ENCODE measurements at regions not wholly inside any gene's neighbourhood (a gene's known extent, or its start where the extent isn't known, plus 50 kb on each side); places are given as distances from the start of the nearest gene placed in this dataset.

- 77 to 81% methylated on average over 6 of the region's 6 CpGs for WGBS, 2 experiments (ENCODE audit: low coverage in 1 of 2, low lambda C conversion rate in 2 of 2, missing lambda C conversion rate in 2 of 2)
- no peak for TF ChIP-seq EZH2 (IDR thresholded peaks at IDR 0.05; ENCODE audit: insufficient read depth, poor library complexity, severe bottlenecking)
- Histone ChIP-seq H3K9me2 (ENCODE audit: insufficient read depth) (no peaks in the 10 kb centered on the region), H3K4me2 (ENCODE audit: unreplicated experiment) (no peak overlapping the region), H3K9me3 (ENCODE audit: low read depth) (no peaks in the 10 kb centered on the region), H3K36me3 (ENCODE audit: low read depth) (no peaks in the 10 kb centered on the region), H2AFZ (no peak overlapping the region), H3K4me3 (no peak overlapping the region), H3F3A (ENCODE audit: insufficient read depth) (no peaks in the 10 kb centered on the region), H3K27me3 (replicated peaks; ENCODE audit: insufficient read depth) (no peaks in the 10 kb centered on the region), H3K9ac (no peak overlapping the region), H3K4me1 (ENCODE audit: insufficient read depth) (no peaks in the 10 kb centered on the region), H4K20me1 (ENCODE audit: insufficient read depth) (no peaks in the 10 kb centered on the region), H3K79me2 (ENCODE audit: insufficient read depth) (no peaks in the 10 kb centered on the region), H3K27ac (no peak overlapping the region)
- in situ Hi-C loops (cut with MboI) = no loop called here
- no peak for DNase-seq
Observed at GRCh38 chr10:7486528-7486927, 75.7 kb upstream of the SFMBT2 start.

GRCh38 chr10:7485799-7486198 is 75.0 kb upstream of the SFMBT2 start:
- Histone ChIP-seq H3K9ac (no peak overlapping the region), H2AFZ (no peak overlapping the region), H3K27ac (no peak overlapping the region), H3K79me2 (ENCODE audit: insufficient read depth) (no peaks in the 10 kb centered on the region), H3K27me3 (replicated peaks; ENCODE audit: insufficient read depth) (no peaks in the 10 kb centered on the region), H3K4me3 (no peak overlapping the region), H4K20me1 (ENCODE audit: insufficient read depth) (no peaks in the 10 kb centered on the region), H3K9me2 (ENCODE audit: insufficient read depth) (no peaks in the 10 kb centered on the region), H3K36me3 (ENCODE audit: low read depth) (no peaks in the 10 kb centered on the region), H3F3A (ENCODE audit: insufficient read depth) (no peaks in the 10 kb centered on the region), H3K4me1 (ENCODE audit: insufficient read depth) (no peaks in the 10 kb centered on the region), H3K9me3 (ENCODE audit: low read depth) (no peaks in the 10 kb centered on the region), H3K4me2 (ENCODE audit: unreplicated experiment) (no peak overlapping the region)
- TF ChIP-seq EZH2phosphoT487 (IDR thresholded peaks at IDR 0.05; ENCODE audit: insufficient read depth, low read depth) = no peak
- TF ChIP-seq EZH2 (IDR thresholded peaks at IDR 0.05; ENCODE audit: insufficient read depth, poor library complexity, severe bottlenecking) = no peak
- in situ Hi-C loops (cut with MboI) = no loop called here
- WGBS, 2 experiments (ENCODE audit: low coverage in 1 of 2, low lambda C conversion rate in 2 of 2, missing lambda C conversion rate in 2 of 2) = 57 to 62% methylated on average over 13 of the region's 13 CpGs
- no peak for DNase-seq

GRCh38 chr10:7485244-7485556 is 74.4 kb upstream of the SFMBT2 start:
- H3K4me3 ChIP-seq = no peak overlapping the region
- H3F3A ChIP-seq (ENCODE audit: insufficient read depth) = no peaks in the 10 kb centered on the region
- H3K4me2 ChIP-seq (ENCODE audit: unreplicated experiment) = no peak overlapping the region
- no peaks in the 10 kb centered on the region for H3K4me1 ChIP-seq (ENCODE audit: insufficient read depth)
- H3K27ac ChIP-seq = no peak overlapping the region
- in situ Hi-C loops (cut with MboI) = no loop called here
- H3K27me3 ChIP-seq (replicated peaks; ENCODE audit: insufficient read depth) = no peaks in the 10 kb centered on the region
- DNase-seq = no peak
- H3K9ac ChIP-seq = no peak overlapping the region
- no peaks in the 10 kb centered on the region for H3K9me3 ChIP-seq (ENCODE audit: low read depth)
- no peaks in the 10 kb centered on the region for H3K9me2 ChIP-seq (ENCODE audit: insufficient read depth)
- no peaks in the 10 kb centered on the region for H3K79me2 ChIP-seq (ENCODE audit: insufficient read depth)
- 56 to 64% methylated on average over 9 of the region's 9 CpGs for WGBS, 2 experiments (ENCODE audit: low coverage in 1 of 2, low lambda C conversion rate in 2 of 2, missing lambda C conversion rate in 2 of 2)
- H2AFZ ChIP-seq = no peak overlapping the region
- TF ChIP-seq EZH2 (IDR thresholded peaks at IDR 0.05; ENCODE audit: insufficient read depth, poor library complexity, severe bottlenecking) = no peak
- no peaks in the 10 kb centered on the region for H4K20me1 ChIP-seq (ENCODE audit: insufficient read depth)
- H3K36me3 ChIP-seq (ENCODE audit: low read depth) = no peaks in the 10 kb centered on the region

DNA sequence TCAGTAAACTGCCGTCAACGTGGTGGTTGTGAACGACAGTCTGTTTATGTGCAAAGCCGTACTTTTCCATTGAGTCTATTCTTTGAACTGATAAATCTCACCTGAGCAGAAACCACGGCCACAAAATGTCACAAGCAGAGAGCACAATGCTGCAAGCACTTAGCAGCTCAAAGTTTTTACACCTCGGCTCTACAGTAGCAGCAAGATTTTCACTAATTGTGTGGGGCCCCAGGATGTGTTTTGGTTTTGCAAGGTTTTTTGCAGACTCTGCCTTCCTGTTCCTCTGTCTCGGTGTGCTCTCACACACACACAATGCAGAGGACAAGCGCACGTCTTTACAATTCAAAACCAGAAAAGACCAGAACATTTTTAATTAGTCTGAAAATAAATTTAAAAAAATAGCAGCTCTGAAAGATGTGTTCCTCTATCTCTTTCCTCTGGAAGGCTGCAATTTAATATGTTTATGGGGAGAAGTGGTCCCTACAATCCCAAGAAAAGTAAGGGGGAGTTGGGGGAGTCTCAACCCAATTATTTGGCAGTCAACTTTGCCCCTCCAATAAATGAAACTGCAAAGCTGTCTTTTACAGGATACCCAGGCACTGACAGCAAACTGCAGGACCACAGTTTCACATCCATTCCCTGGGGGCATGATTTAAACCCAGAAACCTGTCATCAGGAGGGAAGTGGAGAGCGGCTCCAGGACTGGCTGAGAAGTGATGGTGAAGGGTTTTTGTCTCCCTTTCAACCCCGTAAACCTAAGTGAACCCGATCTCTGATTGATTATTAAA is 73.8 kb upstream of the SFMBT2 start:
- Histone ChIP-seq H4K20me1 (ENCODE audit: insufficient read depth) (no peaks in the 10 kb centered on the region), H3K4me2 (ENCODE audit: unreplicated experiment) (no peak overlapping the region), H3K79me2 (ENCODE audit: insufficient read depth) (no peaks in the 10 kb centered on the region), H3K9me3 (ENCODE audit: low read depth) (no peaks in the 10 kb centered on the region), H3K4me1 (ENCODE audit: insufficient read depth) (no peaks in the 10 kb centered on the region), H3K9ac (no peak overlapping the region), H3K27me3 (replicated peaks; ENCODE audit: insufficient read depth) (no peaks in the 10 kb centered on the region), H3F3A (ENCODE audit: insufficient read depth) (no peaks in the 10 kb centered on the region), H3K36me3 (ENCODE audit: low read depth) (no peaks in the 10 kb centered on the region), H2AFZ (no peak overlapping the region), H3K27ac (no peak overlapping the region), H3K9me2 (ENCODE audit: insufficient read depth) (no peaks in the 10 kb centered on the region), H3K4me3 (no peak overlapping the region)
- in situ Hi-C loops (cut with MboI) = no loop called here
- no peak for DNase-seq
- no peak for TF ChIP-seq EZH2phosphoT487 (IDR thresholded peaks at IDR 0.05; ENCODE audit: insufficient read depth, low read depth)
- no peak for TF ChIP-seq EZH2 (IDR thresholded peaks at IDR 0.05; ENCODE audit: insufficient read depth, poor library complexity, severe bottlenecking)
- WGBS, 2 experiments (ENCODE audit: low coverage in 1 of 2, low lambda C conversion rate in 2 of 2, missing lambda C conversion rate in 2 of 2) = 14 to 15% methylated on average over 12 of the region's 12 CpGs

GRCh38 chr10:7483848-7484247 is 73.0 kb upstream of the SFMBT2 start:
- no peaks in the 10 kb centered on the region for H3F3A ChIP-seq (ENCODE audit: insufficient read depth)
- no peak for DNase-seq
- TF ChIP-seq EZH2 (IDR thresholded peaks at IDR 0.05; ENCODE audit: insufficient read depth, poor library complexity, severe bottlenecking) = no peak
- TF ChIP-seq EZH2phosphoT487 (IDR thresholded peaks at IDR 0.05; ENCODE audit: insufficient read depth, low read depth) = no peak
- no peaks in the 10 kb centered on the region; the same call in 1 of the 2 replicates for H3K27me3 ChIP-seq (replicated peaks; ENCODE audit: insufficient read depth)
- no peak overlapping the region for H3K9ac ChIP-seq
- no peaks in the 10 kb centered on the region for H3K36me3 ChIP-seq (ENCODE audit: low read depth)
- no peak overlapping the region for H3K27ac ChIP-seq
- no peaks in the 10 kb centered on the region for H4K20me1 ChIP-seq (ENCODE audit: insufficient read depth)
- H3K9me2 ChIP-seq (ENCODE audit: insufficient read depth) = no peaks in the 10 kb centered on the region
- H3K4me3 ChIP-seq = no peak overlapping the region
- H3K4me1 ChIP-seq (ENCODE audit: insufficient read depth) = no peaks in the 10 kb centered on the region
- H3K9me3 ChIP-seq (ENCODE audit: low read depth) = no peaks in the 10 kb centered on the region
- H2AFZ ChIP-seq = no peak overlapping the region
- 66 to 69% methylated on average over 9 of the region's 9 CpGs for WGBS, 2 experiments (ENCODE audit: low coverage in 1 of 2, low lambda C conversion rate in 2 of 2, missing lambda C conversion rate in 2 of 2)
- H3K4me2 ChIP-seq (ENCODE audit: unreplicated experiment) = no peak overlapping the region
- in situ Hi-C loops (cut with MboI) = no loop called here
- no peaks in the 10 kb centered on the region for H3K79me2 ChIP-seq (ENCODE audit: insufficient read depth)
